ENCODE measurements at regions not wholly inside any gene's neighbourhood (a gene's known extent, or its start where the extent isn't known, plus 50 kb on each side); places are given as distances from the start of the nearest gene placed in this dataset.
A peak's percentile ranks its signal among the peaks of the same experiment; 100 is the strongest.

DNA sequence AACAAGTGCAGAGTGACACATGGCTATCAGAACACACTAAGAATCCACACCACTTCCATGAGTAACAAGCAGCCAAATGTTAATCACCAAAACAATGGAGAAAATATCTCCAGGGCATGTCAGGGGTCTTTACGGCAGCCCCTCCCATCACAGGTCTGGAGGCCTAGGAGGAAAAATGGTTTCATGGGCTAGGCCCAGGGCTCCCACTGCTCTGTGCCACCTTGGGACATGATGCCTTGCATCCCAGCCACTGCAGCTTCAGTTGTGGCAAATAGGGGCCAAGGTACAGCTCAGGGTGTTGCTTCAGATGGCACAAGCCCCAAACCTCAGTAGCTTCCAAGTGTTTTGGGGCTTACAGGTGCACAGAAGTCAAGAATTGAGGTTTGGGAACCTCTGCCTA, 66.6 kb downstream of the NEURL3 start:
- no peak for DNase-seq (ENCODE audit: extremely low read depth in 1 of 11, low read depth in 9 of 11, low spot score in 4 of 11)

DNA sequence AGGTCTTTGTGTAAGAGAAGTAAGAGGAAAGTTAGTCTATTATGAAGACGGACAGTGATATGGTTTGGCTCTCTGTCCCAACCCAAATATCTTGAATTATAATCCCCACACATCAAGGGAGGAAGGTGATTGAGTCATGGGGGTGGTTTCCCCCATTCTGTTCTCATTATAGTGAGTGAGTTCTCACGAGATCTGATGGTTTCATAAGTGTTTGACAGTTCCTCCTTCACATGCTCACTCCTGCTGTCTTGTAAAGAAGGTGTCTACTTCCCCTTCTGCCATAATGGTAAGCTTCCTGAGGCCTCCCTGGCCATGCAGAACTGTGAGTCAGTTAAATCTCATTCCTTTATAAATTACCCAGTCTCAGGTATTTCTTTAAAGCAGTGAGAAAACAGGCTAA, 67.6 kb downstream of the NEURL3 start:
- no peak for DNase-seq (ENCODE audit: extremely low read depth in 1 of 11, low read depth in 9 of 11, low spot score in 4 of 11)

DNA sequence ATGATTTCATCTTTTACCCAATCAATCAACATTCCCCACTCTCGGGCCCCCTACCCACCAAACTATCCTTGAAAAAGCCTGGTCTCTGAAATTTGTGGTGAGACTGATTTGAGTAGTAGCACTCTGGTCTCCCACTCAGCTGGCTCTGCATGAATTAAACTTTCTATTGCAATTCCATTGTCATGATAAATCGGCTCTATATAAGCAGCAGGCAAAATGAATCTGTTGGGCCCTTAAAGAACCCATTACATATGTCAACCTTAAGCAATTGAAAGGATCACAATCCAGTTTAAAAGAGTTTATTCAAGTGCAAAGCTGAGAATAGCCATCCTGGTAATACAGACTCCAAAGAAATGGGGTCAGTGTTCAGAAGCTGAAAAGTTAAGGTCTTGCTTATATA, 68.2 kb downstream of the NEURL3 start:
- no peak for DNase-seq (ENCODE audit: extremely low read depth in 1 of 11, low read depth in 9 of 11, low spot score in 4 of 11)

- no peak for DNase-seq (ENCODE audit: extremely low read depth in 1 of 11, low read depth in 9 of 11, low spot score in 4 of 11)
Measured at GRCh38 chr2:96436416-96436815, 68.7 kb downstream of the NEURL3 start.

DNA sequence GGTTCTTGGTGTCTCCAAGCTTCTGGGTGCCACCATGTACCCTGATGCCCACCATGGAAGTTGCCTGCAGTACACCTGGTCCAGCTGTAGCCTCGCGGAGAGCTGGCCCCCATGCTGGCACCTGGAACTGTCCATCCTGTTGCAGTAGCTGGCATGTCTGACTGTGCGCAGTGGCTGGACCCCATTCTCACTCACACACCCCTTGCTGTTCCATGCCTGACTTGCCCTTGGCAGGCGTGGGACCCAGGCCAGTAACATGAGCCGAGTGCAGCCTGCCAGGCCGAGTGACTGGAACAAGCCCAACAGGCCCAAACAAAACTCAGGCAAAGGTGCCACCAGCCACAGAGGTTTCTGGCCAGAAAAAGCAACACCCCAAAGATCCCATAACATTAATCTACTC, 73.8 kb downstream of the NEURL3 start:
- no peak for DNase-seq (ENCODE audit: extremely low read depth in 1 of 11, low read depth in 9 of 11, low spot score in 4 of 11)

DNA sequence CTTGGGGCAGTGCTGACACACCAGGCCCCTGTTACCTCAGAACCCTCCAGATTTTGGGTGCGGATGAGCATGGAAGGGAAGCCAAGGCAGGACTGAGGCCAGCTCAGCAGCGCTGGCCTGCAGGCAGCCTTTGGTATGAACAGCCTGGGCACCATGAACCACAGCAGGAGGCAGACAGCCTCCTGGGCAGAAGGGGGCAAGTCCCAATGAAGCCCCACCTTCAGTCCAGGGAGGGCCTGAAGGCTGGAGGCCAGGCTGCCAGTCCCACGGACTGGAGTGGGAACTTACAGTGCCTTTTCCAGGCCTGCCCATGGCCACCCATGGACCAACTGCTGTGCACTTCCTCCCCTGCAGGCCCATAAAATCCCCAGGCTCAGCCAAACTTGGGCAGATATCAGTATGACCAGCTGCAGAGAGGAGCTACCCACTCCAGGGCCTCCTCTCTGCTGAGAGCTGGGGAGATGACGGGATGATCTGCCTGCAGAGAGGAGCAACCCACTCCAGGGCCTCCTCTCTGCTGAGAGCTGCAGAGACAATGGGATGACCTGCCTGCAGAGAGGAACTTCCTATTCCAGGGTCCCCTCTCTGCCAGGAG, 74.7 kb downstream of the NEURL3 start:
- DNase-seq (ENCODE audit: extremely low read depth in 1 of 11, low read depth in 9 of 11, low spot score in 4 of 11) = no peak

DNA sequence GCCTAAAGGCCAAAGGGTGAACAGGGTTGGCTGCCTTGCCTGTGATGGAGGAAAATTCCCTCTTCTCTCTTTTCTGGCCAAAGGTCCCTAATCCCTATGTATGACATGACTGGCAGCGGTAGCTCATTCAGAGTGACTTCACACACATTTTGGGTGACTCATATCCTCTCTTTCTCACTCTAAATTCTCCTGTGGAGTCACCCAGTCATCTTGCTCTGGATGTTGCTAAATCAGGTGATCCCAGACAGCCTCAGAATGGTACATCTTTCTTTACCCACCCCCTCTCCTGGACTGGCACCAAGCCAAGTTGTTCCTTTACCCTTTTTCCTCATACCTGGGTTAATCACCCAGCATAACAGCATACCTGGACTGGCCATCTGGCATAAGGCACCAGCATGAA, 77.2 kb downstream of the NEURL3 start:
- DNase-seq (ENCODE audit: extremely low read depth in 1 of 11, low read depth in 9 of 11, low spot score in 4 of 11) = no peak

DNA sequence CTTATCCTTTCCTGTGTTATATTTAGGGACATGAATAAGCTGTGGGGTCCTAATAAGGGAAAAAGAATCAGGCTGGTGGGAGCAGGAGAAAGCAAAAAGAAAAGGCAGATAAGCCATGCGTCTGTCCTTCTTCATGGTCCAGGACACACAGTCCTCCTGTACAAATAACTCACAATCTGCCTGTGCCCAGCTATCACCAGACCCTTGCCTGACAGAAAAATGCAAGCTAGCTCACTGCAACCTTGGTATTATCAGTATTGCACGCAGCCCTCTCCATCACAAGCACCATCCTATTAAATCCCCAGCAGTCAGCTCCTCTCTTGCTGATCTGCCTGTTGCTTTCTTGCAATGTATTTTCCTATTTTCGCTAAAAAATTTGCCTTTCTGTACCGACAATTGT, 78.0 kb downstream of the NEURL3 start:
- DNase-seq (ENCODE audit: extremely low read depth in 1 of 11, low read depth in 9 of 11, low spot score in 4 of 11) = no peak

- peak in 6 of 11 donors; percentile 38 to 74 (median 60) for DNase-seq (ENCODE audit: extremely low read depth in 1 of 11, low read depth in 9 of 11, low spot score in 4 of 11)
Measured at GRCh38 chr2:96423828-96424227, 81.3 kb downstream of the NEURL3 start.

Data from renal cortex interstitium (tissue), 11 donors.